Tibial nerve (tissue), 4 donors: ENCODE measurements at regions not wholly inside any gene's neighbourhood (a gene's known extent, or its start where the extent isn't known, plus 50 kb on each side); places are given as distances from the start of the nearest gene placed in this dataset.

Experiments
- DNase-seq, 2 donors: peaks; one replicate each; pipeline ENCODE4 v3.0.0-alpha.2; 2019; ENCODE audit warnings: low spot score in 2 of 2
- H3K27ac ChIP-seq, 4 donors: fragments of 200-600 bp; sonication (generic) in 3 of 4; one replicate each; pipeline ENCODE4 v1.5.1; 2017 to 2019; ENCODE audit warnings: mild to moderate bottlenecking in 1 of 4
- H3K27me3 ChIP-seq, 2 donors: fragments of 200-600 bp; sonication (generic) in 1 of 2; one replicate each; pipeline versions ENCODE4 v1.5.1 to v1.6.0; 2017 to 2019
- H3K36me3 ChIP-seq, 3 donors: fragments of 200-600 bp; sonication (generic); one replicate each; pipeline ENCODE4 v1.5.1; 2018 to 2019
- H3K4me1 ChIP-seq, 4 donors: fragments of 200-600 bp; sonication (generic) in 3 of 4; one replicate each; pipeline ENCODE4 v1.5.1; 2017 to 2019
- H3K4me3 ChIP-seq, 4 donors: fragments of 200-600 bp; sonication (generic) in 3 of 4; one replicate each; pipeline ENCODE4 v1.5.1; 2017 to 2019; ENCODE audit warnings: mild to moderate bottlenecking in 1 of 4, moderate library complexity in 1 of 4
- H3K9me3 ChIP-seq, 4 donors: fragments of 200-600 bp; sonication (generic) in 3 of 4; one replicate each; pipeline ENCODE4 v1.5.1; 2017 to 2019
- EP300 ChIP-seq, 2 donors: sonication (generic); formaldehyde crosslinking; IDR thresholded peaks; one replicate each; pipeline ENCODE4 v1.6.1; 2017; ENCODE audit warnings: antibody characterized with exemption in 2 of 2, mild to moderate bottlenecking in 1 of 2
- POLR2A ChIP-seq, 2 donors: fragments of 450-650 bp; IDR thresholded peaks; one replicate each; pipeline ENCODE4 v1.6.1; 2017; ENCODE audit warnings: antibody characterized with exemption in 2 of 2, mild to moderate bottlenecking in 2 of 2, moderate library complexity in 2 of 2
- WGBS, 2 donors: methylation state at CpG; one replicate each; pipeline ENCODE4 v1.1.5; 2018; 5-methylcytosine and 5-hydroxymethylcytosine counted together
- TF ChIP-seq, protein P1 (sequence below), 5 experiments: fragments of 200-600 bp in 3 of 5; fragments of 450-650 bp in 2 of 5; sonication (generic) in 3 of 5; IDR thresholded peaks; one replicate each; pipeline ENCODE4 v1.5.1; 2016 to 2019; ENCODE audit warnings: antibody characterized with exemption in 5 of 5, mild to moderate bottlenecking in 3 of 5, moderate library complexity in 2 of 5

DNA sequence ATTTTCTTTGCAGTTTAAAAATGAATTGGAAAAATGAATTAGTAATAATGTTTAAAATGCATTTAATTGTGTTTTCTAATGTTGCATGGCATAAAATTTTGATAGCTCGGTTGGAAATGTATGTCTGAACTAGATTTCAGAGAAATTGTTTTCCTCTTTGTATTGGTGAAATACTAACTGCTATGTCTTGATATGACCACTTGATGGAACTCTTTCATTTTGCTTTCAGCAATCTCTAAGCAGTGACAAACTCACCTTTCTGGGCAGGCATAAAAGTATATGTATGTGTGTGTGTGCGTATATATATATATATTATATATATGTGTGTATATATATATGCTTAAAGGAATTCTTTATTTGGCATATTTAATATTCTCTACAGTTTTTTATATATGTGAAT, 239.3 kb upstream of the ZNF717 start:
- DNase-seq: no peak
- Histone ChIP-seq H3K27me3 (no peaks in the 10 kb centered on the region), H3K36me3 (no peaks in the 10 kb centered on the region), H3K4me3 (no peak overlapping the region), H3K9me3 (peaks cover 0 to 3% (median 0%) of the 10 kb centered on the region in 4 donors), H3K27ac (no peak overlapping the region), H3K4me1 (no peaks in the 10 kb centered on the region)
- no peak for TF ChIP-seq POLR2A (IDR thresholded peaks at IDR 0.05)
- TF ChIP-seq, protein P1, sequence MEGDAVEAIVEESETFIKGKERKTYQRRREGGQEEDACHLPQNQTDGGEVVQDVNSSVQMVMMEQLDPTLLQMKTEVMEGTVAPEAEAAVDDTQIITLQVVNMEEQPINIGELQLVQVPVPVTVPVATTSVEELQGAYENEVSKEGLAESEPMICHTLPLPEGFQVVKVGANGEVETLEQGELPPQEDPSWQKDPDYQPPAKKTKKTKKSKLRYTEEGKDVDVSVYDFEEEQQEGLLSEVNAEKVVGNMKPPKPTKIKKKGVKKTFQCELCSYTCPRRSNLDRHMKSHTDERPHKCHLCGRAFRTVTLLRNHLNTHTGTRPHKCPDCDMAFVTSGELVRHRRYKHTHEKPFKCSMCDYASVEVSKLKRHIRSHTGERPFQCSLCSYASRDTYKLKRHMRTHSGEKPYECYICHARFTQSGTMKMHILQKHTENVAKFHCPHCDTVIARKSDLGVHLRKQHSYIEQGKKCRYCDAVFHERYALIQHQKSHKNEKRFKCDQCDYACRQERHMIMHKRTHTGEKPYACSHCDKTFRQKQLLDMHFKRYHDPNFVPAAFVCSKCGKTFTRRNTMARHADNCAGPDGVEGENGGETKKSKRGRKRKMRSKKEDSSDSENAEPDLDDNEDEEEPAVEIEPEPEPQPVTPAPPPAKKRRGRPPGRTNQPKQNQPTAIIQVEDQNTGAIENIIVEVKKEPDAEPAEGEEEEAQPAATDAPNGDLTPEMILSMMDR (IDR thresholded peaks at IDR 0.05): peak in 1 of 5 experiments; percentile 10
- 44 to 49% methylated on average over 2 of the region's 2 CpGs for whole genome bisulfite sequencing, 2 donors

DNA sequence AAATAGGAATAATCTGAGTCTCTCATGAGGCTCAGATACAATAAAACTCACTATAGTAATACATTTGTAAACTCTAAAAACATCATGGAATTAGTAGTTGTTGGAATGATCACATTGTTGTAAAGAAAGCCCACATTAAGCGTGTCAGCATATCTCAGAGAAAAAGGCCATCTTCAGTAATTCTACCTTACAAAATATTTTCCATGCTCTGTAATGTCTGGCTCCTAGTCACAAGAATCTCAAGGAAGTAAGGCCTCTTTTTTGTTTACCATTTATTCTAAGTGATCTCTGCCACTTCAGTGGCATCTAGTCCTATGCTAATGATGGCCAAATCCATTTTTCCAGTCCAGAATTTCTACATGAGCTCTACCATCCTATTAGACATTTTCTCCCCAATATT, 240.2 kb upstream of the ZNF717 start:
- no peak overlapping the region for H3K27ac ChIP-seq
- WGBS, 2 donors: 48 to 79% methylated on average over 1 of the region's 1 CpG
- no peaks in the 10 kb centered on the region for H3K4me1 ChIP-seq
- H3K4me3 ChIP-seq: no peak overlapping the region
- H3K27me3 ChIP-seq: no peaks in the 10 kb centered on the region
- H3K36me3 ChIP-seq: no peaks in the 10 kb centered on the region
- H3K9me3 ChIP-seq: peaks cover 0 to 3% (median 0%) of the 10 kb centered on the region in 4 donors
- TF ChIP-seq EP300 (IDR thresholded peaks at IDR 0.05) (no peak), POLR2A (IDR thresholded peaks at IDR 0.05) (no peak)
- TF ChIP-seq, protein P1 (IDR thresholded peaks at IDR 0.05): no peak
- DNase-seq: no peak

DNA sequence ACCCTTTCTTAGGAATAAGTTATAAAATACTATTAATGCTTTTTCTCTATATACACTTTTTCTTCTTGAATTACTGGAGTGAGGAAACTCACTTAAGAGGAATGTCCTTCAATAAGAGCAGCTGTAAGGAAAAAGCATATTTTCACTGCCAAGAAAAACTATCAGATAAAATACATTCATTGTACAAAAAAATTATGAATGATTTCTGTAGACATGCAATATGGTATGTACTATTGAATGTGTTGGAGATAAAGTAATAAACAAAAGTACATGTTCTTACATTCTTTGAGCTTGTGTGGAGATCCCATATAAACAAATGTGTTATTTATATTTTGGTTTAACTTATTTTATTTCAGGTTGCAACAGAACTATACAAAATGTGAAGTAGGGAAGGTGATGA, 241.0 kb upstream of the ZNF717 start:
- Histone ChIP-seq H3K9me3 (peaks cover 0 to 3% (median 0%) of the 10 kb centered on the region in 4 donors), H3K4me1 (no peaks in the 10 kb centered on the region), H3K27ac (no peak overlapping the region), H3K4me3 (no peak overlapping the region), H3K36me3 (no peaks in the 10 kb centered on the region), H3K27me3 (no peaks in the 10 kb centered on the region)
- TF ChIP-seq, protein P1 (IDR thresholded peaks at IDR 0.05): no peak
- TF ChIP-seq EP300 (IDR thresholded peaks at IDR 0.05): no peak
- TF ChIP-seq POLR2A (IDR thresholded peaks at IDR 0.05): no peak
- no peak for DNase-seq

DNA sequence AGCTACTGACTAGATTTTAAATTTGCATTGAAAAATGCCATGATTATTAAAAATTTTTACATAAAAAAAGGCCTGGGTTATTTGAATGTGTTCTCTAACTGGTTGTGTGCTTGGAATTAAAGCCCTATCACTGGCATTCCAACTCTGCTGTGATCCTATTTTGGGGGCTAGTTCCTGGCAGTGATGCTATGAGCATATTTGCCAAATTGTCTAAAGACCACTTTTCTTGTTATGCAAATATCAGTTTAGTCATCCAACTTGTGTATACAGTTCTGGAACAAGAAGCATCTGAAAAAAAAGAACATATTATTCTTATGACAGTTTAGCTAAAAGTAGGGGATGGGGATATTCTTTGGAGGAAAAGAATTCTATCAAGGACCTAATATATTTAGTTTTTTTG, 243.4 kb upstream of the ZNF717 start:
- no peak overlapping the region for H3K27ac ChIP-seq
- no peak for DNase-seq

DNA sequence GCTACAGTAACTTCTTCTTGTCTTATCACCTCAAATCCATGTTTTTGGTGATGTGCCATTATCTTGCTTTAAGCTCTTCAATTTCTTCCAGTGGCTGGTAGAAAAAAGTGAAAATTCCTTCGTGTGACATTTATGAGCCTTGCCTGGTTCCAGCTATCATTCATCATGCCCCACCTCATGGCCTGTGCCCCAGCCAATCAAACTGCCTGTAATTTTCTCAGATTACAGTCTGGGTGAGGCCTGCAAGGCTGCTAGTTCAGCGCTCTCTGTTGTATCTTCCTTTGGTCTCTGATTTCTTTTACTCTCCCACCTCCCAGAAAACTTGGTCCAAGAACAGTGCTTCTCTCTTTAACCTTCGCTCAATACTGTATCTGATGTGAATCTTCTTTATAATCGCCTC, 249.3 kb upstream of the ZNF717 start:
- Histone ChIP-seq H3K27me3 (no peaks in the 10 kb centered on the region), H3K9me3 (no peaks in the 10 kb centered on the region), H3K4me3 (no peak overlapping the region), H3K27ac (no peak overlapping the region), H3K4me1 (no peaks in the 10 kb centered on the region), H3K36me3 (no peaks in the 10 kb centered on the region)
- 72 to 79% methylated on average over 4 of the region's 4 CpGs for WGBS, 2 donors
- TF ChIP-seq, protein P1 (IDR thresholded peaks at IDR 0.05): no peak
- TF ChIP-seq POLR2A (IDR thresholded peaks at IDR 0.05): no peak
- no peak for TF ChIP-seq EP300 (IDR thresholded peaks at IDR 0.05)
- DNase-seq: no peak

More for the DNA sequence above, 243.4 kb upstream of the ZNF717 start:
- H3K36me3 ChIP-seq: no peaks in the 10 kb centered on the region
- H3K27me3 ChIP-seq: no peaks in the 10 kb centered on the region
- no peaks in the 10 kb centered on the region for H3K4me1 ChIP-seq
- TF ChIP-seq EP300 (IDR thresholded peaks at IDR 0.05) (no peak), POLR2A (IDR thresholded peaks at IDR 0.05) (no peak)
- TF ChIP-seq, protein P1 (IDR thresholded peaks at IDR 0.05): no peak
- no peaks in the 10 kb centered on the region for H3K9me3 ChIP-seq
- H3K4me3 ChIP-seq: no peak overlapping the region
